HG02642 (cell line): ENCODE measurements at regions not wholly inside any gene's neighbourhood (a gene's known extent, or its start where the extent isn't known, plus 50 kb on each side); places are given as distances from the start of the nearest gene placed in this dataset.
"Not testable (repeated sequence)": the region's sequence is repeated elsewhere in the genome, so short reads cannot be mapped to it uniquely, and the experiment has no call there.

Experiments used
- ATAC-seq: cut with Tn5 transposase; IDR thresholded peaks from one replicate; pipeline ENCODE4 v1.9.1; 2021; ENCODE audit warnings: mild to moderate bottlenecking; ENCODE audit not compliant: unreplicated experiment, poor library complexity

DNA sequence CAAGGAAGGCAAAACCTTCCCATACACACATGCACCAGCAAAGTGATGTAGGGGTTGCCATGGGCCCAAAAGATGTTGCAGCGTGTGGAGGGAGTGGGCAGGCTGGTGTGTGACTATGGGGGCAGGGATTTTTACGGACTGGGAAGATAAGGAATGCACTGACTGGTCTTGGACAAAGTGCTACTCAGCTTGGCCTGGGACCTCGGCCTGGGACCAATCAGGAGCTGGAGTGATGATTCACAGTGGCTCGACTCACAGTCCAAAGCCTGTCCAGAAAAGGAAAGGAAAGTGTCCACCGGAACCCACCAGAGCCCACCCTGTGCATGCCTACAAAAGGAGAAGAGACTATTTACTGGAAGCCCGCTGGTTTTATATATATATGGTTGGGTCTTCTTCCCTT is 567.0 kb upstream of the GNPDA2 start:
- ATAC-seq, result no peak

DNA sequence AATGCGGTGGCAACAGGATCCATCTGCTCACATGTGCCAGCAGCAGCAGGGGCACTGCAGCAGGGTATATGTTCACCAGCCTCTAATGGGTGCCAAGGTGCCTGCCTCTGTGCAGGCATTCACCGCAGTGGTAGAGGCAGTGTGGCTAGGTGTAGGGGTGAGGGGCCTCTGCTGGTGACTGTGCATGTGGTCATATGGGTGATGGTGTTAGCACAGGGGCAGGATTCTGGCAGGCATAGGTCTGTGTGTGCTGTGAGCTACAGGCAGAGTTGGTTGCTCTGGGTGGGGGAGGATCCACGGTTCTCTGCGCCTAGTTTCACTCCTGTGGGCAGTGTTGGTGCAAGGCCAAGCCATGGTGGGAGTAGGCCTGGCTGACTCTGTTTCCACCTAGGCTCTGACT is 566.5 kb upstream of the GNPDA2 start:
- no peak for ATAC-seq

DNA sequence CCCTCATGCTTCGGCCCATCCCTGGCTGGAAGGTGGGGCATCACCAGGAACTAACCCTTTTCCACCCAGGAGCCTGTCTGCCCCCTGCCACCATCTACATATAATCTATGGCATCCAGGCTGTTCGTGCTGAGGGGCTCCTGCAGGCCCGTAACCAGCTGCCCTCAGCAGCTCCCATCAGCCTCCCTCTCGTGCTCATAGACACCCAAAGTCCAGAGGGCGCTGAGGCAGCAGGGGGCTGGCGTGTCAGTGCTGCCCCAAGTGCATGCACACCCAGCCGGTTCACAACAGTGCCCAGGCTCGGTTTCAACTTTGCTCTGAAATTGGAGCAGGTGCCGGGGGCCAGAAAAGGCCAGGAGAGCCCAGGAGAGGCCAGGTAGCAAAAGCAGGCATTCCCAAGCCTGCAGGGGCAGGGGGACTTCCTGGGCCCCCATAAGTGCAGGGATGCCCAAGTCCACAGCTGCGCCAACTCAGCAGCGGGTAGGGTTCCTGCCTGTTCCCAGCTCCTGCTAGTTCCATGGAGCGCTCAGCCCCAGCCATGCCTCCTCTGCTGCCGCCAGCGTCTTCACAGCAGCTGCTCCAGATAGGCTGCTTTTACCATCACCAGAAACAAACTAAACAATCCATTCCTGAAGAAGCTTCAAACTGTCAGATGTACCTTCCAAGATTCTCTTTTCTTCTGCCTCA is 558.2 kb upstream of the GNPDA2 start:
- ATAC-seq, result no peak

DNA sequence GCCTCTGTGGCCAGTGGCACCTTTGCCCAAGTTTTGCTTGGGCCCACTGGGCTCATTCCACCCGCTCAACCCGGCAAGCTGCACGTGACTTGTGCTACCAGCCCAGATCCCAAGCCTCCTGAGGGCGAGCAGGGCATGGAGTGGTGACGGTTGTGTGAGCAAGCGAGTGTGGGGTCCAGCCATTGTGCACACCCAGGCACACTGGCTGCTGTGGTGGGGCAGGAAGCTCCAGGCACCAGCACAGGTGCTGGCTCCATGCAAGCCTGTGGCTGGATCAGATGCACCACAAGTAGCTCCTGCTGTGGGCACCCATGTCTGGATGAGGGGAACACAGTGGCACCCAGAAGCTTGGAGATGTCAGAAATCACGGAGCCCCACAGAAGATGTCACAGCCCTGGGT is 557.0 kb upstream of the GNPDA2 start:
- no peak for ATAC-seq

DNA sequence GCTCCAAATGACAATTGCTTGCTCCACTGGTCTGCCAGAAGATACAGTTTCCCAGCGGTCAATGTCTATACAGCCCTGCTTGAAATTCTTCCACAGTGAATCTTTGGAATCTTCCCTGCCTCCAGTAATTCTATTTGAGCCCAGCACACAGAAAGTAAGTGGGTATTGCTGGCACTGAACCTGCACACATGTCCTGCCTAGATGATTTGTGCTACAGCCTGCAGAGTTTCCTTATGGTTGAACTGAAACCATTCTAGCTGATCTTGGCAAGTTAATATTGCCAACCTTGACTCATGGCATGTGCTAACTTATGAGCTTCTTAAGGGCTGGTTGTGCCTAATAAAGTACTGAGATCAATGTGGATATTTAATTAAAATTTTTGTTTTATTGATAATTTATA is 553.8 kb upstream of the GNPDA2 start:
- ATAC-seq, result no peak

DNA sequence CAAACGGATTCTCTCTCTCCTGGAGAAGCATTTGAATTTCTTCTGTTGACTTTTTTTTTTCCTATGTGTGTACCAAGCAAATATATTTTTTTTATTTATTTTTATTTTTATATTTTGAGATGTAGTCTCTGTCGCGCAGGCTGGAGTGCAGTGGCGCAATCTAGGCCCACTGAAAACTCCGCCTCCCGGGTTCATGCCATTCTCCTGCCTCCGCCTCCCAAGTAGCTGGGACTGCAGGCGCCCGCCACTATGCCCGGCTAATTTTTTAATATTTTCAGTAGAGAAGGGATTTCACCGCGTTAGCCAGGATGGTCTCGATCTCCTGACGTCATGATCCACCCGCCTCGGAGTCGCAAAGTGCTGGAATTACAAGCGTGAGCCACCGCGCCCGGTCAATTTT is 549.5 kb upstream of the GNPDA2 start:
- ATAC-seq, result no peak

DNA sequence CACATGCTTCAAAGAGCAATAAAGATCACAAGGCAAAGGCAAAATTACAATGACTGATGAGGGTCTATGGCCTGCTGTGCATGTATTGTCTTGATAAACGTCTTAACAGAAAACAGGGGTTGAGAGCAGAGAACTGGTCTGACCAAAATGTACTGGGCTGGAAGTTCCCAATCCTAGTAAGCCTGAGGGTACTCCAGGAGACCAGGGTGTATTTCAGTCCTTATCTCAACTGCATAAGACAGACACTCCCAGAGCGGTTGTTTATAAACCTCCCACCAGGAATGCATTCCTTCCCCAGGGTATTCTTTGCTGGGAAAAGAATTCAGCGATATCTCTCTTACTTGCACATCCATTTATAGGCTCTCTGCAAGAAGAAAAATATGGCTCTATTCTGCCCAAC is 521.8 kb upstream of the GNPDA2 start:
- ATAC-seq, result not testable (repeated sequence)

DNA sequence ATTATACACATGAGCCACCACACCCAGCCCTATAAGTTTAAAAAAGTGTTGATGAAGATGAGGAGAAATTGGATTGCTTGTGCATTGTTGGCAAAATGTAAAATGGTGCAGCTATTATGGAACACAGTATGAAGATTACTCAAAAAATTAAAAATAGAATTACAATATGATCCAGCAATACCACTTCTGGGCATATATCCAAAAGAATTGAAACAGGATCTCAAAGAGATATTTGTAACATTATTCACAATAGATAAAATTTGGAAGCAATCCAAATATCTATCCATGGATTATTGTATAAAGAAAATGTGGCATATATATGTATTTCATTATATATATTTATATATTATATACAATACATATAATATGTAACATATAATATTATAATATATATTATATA is 515.6 kb upstream of the GNPDA2 start:
- ATAC-seq, result no peak

DNA sequence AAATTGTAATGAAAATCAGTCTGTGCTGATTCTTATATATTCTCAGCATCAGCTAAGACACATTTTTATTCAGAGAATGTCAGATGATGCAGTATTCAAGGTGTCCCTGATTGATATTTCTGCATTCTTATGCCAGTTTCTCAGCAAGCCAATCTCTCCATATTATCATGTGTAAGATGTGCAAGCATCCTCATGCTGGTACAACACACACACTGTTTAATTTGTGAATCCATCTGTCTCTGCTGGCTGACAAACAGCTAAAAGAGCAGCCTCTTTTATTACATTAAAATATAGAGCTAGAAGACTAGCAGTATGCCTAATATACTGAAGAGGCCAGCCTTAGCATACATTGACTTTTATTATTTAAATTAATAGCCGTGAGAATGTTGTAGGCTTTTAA is 502.9 kb upstream of the GNPDA2 start:
- ATAC-seq, result no peak

DNA sequence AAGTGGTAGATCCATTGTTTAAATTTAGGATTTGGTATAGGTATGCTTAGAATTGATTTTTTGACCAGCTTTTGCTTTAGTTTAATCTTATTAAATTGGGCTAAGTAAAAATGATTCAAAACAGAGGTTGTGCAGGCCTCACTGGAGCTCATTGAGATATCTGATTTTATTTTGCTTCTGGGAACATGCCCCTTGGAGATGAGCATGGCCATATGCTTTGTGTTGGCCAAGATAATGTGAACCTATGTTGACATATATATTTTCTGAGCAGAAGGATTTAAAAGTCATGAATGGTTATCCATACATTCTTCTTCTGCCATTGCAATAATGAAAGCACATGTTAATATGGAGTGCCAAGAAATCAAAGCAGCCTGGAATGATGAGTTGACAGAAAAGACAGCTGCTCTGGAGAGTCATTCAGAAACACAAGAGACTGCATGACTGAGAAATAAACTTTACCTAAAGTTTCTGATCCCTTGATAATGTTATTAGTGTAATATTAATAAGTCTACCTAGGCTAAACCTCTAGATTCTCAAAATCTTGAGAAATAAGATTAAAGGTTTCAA is 489.7 kb upstream of the GNPDA2 start:
- no peak for ATAC-seq

DNA sequence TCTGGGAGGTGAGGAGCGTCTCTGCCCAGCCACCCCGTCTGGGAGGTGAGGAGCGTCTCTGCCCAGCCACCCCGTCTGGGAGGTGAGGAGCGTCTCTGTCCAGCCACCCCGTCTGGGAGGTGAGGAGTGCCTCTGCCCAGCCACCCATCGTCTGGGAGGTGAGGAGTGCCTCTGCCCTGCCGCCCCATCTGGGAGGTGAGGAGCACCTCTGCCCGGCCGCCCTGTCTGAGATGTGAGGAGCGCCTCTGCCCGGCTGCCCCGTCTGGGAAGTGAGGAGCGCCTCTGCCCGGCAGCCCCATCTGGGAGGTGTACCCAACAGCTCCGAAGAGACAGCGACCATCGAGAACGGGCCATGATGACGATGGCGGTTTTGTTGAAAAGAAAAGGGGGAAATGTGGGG is 482.1 kb upstream of the GNPDA2 start:
- not testable (repeated sequence) for ATAC-seq

DNA sequence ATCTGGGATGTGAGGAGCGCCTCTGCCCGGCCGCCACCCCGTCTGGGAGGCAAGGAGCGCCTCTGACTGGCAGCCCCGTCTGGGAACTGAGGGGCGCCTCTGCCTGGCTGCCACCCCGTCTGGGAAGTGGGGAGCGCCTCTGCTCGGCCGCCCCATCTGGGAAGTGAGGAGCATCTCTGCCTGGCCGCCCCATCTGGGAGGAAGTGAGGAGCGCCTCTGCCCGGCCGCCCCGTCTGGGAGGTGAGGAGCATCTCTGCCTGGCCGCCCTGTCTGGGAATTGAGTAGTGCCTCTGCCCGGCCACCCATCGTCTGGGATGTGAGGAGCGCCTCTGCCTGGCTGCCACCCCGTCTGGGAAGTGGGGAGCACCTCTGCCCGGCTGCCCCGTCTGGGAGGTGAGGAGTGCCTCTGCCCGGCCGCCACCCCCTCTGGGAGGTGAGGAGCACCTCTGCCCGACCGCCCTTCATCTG is 481.5 kb upstream of the GNPDA2 start:
- ATAC-seq, result not testable (repeated sequence)

DNA sequence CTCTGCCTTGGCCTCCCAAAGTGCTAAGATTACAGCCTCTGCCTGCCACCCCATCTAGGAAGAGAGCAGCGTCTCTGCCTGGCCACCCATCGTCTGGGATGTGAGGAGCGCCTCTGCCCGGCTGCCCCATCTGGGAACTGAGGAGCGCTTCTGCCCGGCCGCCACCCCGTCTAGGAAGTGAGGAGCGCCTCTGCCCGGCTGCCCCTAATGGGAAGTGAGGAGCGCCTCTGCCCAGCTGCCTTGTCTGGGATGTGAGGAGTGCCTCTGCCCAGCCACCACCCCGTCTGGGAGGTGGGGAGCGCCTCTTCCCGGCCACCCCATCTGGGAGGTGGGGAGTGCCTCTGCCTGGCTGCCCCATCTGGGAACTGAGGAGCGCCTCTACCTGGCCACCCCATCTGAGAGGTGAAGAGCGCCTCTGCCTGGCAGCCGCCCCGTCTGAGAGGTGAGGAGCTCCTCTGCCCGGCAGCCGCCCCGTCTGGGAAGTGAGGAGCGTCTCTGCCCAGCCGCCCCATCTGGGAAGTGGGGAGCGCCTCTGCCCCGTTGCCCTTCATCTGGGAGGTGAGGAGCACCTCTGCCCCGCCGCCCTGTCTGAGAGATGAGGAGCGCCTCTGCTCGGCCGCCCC is 481.0 kb upstream of the GNPDA2 start:
- ATAC-seq, result not testable (repeated sequence)

DNA sequence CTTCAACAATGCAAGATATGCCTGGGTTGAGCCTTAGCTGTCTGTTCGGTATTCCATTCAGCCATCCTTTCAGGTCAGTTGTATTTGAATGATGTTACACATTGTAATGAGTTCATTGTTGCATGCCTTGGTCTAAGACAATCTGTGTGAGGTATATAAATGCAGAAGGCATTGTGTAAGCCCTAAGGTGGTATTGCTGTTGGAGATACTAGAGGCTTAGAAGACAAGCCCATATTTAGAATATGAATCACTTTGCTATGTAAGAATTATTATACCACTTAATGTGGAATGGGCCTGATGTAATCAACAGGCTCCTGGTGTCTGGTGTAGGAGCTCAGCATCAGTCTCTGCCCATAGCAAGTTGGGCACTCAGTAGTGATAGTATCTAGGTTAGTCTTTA is 473.4 kb upstream of the GNPDA2 start:
- no peak for ATAC-seq

DNA sequence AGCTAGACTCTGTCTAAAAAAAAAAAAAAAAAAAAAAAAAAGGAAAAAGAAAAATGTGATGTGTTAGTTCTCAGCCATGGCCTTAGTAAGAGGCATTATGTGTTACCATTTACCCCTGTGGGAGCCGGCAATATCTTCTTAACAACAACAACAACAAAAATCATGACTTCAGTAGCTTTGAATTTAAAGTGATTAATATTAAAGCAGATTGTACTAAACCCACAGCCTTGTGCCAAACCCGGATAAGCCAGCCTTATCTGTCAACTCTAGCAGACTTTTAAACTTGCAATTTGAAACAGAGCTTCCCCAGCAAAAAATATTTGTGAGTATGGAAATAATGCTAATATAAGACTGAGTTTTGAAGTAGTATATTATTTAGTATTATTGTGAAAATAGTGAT is 462.1 kb upstream of the GNPDA2 start:
- ATAC-seq, result no peak

DNA sequence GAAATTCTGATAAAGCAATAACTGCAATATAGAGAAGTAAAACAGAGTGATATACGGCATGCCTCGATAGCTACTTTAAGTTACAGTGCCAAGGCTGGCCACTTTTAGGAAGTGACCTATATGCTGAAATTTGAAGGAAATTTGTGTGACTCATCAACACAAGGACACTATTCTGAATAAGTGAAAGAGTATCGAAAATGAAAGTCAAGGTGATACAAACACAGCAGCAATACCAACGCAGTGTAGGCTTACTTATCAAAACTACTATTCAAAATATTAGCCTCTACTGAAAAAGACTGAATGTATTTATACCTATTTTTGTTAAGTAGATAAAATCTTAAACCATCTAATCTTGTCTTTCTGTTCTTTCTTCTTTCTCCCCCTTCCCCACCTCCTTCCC is 459.9 kb upstream of the GNPDA2 start:
- no peak for ATAC-seq

DNA sequence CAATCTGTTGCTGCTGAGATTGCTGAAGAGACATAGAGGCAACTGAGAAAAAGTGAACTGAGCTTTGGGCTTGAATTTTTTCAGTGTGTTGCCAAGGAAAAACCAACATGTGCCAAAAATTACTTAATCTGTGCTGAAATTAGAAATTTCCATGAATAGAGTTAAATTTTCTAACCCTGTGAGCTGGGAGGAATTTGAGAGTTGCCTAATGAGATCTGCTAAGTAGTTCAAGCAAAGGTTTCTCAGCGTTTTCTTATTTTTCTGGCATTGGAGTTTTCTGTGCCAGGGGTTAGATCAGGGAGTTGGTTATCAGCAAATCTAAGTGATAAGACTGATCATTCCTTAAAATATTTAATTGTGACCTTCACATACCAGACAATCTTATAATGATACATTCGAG is 457.5 kb upstream of the GNPDA2 start:
- ATAC-seq, result no peak

DNA sequence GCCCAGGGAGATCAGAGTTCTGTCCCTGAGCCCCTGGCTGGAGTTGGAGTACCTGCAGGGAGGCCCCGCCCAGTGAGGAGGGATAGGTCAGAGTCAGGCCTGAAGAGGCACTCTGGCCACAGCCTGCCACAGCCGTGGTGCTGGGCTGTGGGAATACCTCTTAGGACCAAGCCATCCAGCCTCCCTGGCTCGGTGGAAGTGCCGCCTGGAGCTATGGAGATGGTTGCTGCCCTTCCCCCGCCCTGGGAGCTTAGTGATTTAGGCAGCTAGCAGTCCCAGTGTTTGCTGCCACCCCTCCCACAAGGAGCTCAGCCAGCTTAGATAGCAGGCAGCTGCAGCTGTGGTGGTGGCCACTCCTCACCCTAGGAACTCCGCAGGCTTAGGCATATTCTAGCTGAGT is 446.3 kb upstream of the GNPDA2 start:
- ATAC-seq, result no peak

DNA sequence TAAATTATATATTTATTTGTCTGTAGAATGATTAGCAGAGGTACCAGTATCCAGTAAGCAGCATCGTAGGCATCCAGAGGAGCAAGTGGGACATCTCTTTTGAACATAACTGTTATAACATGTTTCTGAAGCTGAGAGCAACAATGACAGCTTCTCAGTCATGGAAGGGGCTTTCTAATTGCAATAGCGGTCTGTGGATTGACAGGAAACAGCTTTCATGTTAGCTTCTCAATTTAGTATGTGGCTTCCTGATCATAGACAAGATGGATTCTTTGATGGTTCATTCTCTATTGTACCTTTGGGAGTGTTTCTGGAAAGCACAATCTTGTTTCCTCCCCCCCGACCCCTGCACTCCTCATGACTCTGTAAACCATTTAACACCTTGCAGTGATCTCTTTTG is 434.6 kb upstream of the GNPDA2 start:
- ATAC-seq, result no peak

DNA sequence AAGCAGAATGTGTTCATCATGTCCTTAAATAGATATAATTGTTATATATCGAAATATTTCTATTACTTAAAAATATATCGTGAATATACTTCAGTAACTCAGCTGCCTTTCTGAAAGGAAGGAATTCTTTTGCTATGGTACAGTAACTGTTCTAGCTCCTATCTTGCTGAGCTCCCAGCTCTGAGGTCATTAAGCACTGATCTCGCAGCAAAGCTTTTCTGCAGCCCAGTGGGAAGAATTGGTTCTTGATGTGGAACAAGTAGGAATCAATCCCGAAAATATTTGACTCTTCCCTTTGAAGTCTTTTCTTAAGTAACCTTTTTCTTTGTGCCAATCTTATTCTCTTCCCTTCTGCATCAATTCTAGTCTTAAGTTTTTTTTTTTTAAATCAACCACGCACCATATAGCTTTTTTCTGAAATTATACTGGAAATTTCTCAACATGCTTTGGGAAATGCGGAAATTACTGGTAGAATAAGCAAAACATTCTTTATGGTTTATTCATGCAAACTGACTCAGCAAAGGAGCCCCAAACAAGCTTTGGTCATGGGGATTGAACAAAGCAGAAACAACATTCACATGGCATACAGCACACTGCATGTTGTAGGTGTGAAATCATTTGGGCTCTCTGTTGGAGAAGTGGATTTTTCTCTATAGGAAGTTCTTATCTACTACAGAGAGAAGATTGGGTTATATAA is 428.9 kb upstream of the GNPDA2 start:
- ATAC-seq, result no peak

DNA sequence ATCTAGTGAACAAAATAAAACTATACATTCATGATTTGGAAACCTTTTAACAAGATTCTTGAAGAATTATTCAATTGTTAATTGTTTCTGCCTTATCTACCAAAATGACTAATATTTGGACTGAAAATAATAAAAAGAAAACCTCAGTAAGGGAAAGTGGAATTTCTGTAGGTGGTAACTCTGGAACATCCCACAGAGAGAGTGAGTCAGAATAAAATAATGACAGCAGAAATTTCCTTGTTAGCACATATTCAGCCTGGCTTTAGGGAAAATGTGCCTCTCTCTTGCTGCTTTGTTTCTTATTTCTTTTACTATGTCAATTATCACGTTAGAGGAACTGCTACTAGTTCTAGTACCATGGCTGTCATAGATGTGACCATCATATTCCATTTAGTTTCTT is 421.5 kb upstream of the GNPDA2 start:
- no peak for ATAC-seq
